SK-N-SH (cell line): ENCODE measurements at regions not wholly inside any gene's neighbourhood (a gene's known extent, or its start where the extent isn't known, plus 50 kb on each side); places are given as distances from the start of the nearest gene placed in this dataset.

ENCODE experiments used
- CTCF ChIA-PET: fragments of 300-600, 350-600 bp; formaldehyde crosslinking; extraction: SDS; loops from one replicate; lab custom pipeline; 2021; lab: Yijun Ruan, JAX
- POLR2A ChIA-PET: fragments of 350-600 bp; sonication (Branson Sonifier 250); formaldehyde crosslinking; extraction: SDS; loops from one replicate; lab custom pipeline; 2020; ENCODE audit warnings: antibody characterized with exemption, inconsistent platforms; lab: Yijun Ruan, JAX
- DNase-seq: peaks from one replicate; pipeline ENCODE4 v3.0.0; 2012
- H2AFZ ChIP-seq: fragments of 200-600 bp; sonication (generic); 2 replicates; pipeline ENCODE4 v1.8.1; 2016; ENCODE audit warnings: antibody characterized with exemption, mild to moderate bottlenecking, low read depth
- H3F3A ChIP-seq: fragments of 200-600 bp; sonication (generic); replicated peaks from 2 replicates; pipeline ENCODE3; 2016; ENCODE audit warnings: antibody characterized with exemption, mild to moderate bottlenecking; ENCODE audit not compliant: insufficient read depth
- H3K27ac ChIP-seq, 2 experiments: fragments of 200-500 bp in 1 of 2; fragments of 200-600 bp in 1 of 2; sonication (Bioruptor generic) in 1 of 2; sonication (generic), shearing (Covaris generic) in 1 of 2; 2 replicates each; pipeline versions ENCODE4 v1.5.1 to v1.6.1; 2014 to 2016; ENCODE audit warnings: low read depth in 2 of 2, inconsistent platforms in 1 of 2, low read length in 1 of 2, mild to moderate bottlenecking in 1 of 2, mixed read lengths in 1 of 2
- H3K27me3 ChIP-seq: fragments of 200-600 bp; sonication (generic), shearing (Covaris generic); 2 replicates; pipeline ENCODE4 v1.6.1; 2016; ENCODE audit warnings: mixed run types; ENCODE audit not compliant: insufficient read depth
- H3K36me3 ChIP-seq, 2 experiments: fragments of 200-500 bp in 1 of 2; fragments of 200-600 bp in 1 of 2; sonication (Bioruptor generic) in 1 of 2; sonication (generic) in 1 of 2; replicated peaks in 1 of 2; 2 replicates each; pipeline versions ENCODE3 to v1.5.1; 2014 to 2016; ENCODE audit warnings: low read length in 1 of 2, mild to moderate bottlenecking in 1 of 2; ENCODE audit not compliant: insufficient read depth in 2 of 2, control insufficient read depth in 1 of 2
- H3K4me1 ChIP-seq, 2 experiments: fragments of 200-500 bp in 1 of 2; fragments of 200-600 bp in 1 of 2; sonication (Bioruptor generic) in 1 of 2; sonication (generic), shearing (Covaris generic) in 1 of 2; 2 replicates each; pipeline versions ENCODE4 v1.5.1 to v1.6.1; 2014 to 2016; ENCODE audit warnings: low read depth in 1 of 2, low read length in 1 of 2, mixed run types in 1 of 2; ENCODE audit not compliant: insufficient read depth in 2 of 2, control insufficient read depth in 1 of 2
- H3K4me2 ChIP-seq: fragments of 200-600 bp; sonication (generic), shearing (Covaris generic); 2 replicates; pipeline ENCODE4 v1.6.1; 2017; ENCODE audit warnings: mixed run types
- H3K4me3 ChIP-seq, 2 experiments: fragments of 200-500 bp in 1 of 2; fragments of 200-600 bp in 1 of 2; sonication (Bioruptor generic) in 1 of 2; sonication (generic), shearing (Covaris generic) in 1 of 2; 2 replicates each; pipeline versions ENCODE4 v1.5.1 to v1.8.1; 2014 to 2016; ENCODE audit warnings: low read depth in 2 of 2, inconsistent platforms in 1 of 2, low read length in 1 of 2, mild to moderate bottlenecking in 1 of 2, mixed read lengths in 1 of 2, moderate library complexity in 1 of 2
- H3K79me2 ChIP-seq: fragments of 200-600 bp; sonication (generic); 2 replicates; pipeline ENCODE4 v1.8.1; 2017; ENCODE audit warnings: mild to moderate bottlenecking; ENCODE audit not compliant: insufficient read depth
- H3K9ac ChIP-seq: fragments of 200-600 bp; sonication (generic); 2 replicates; pipeline ENCODE4 v1.6.1; 2017; ENCODE audit warnings: mixed run types
- H3K9me2 ChIP-seq: fragments of 200-600 bp; sonication (generic); 2 replicates; pipeline ENCODE4 v1.6.1; 2017; ENCODE audit warnings: mixed run types
- H3K9me3 ChIP-seq: fragments of 200-600 bp; sonication (generic); 2 replicates; pipeline ENCODE4 v1.6.1; 2017; ENCODE audit warnings: mixed run types, mild to moderate bottlenecking, moderate library complexity
- H4K20me1 ChIP-seq: fragments of 200-600 bp; sonication (generic); 2 replicates; pipeline ENCODE4 v1.6.1; 2017; ENCODE audit warnings: mild to moderate bottlenecking, mixed run types; ENCODE audit not compliant: insufficient read depth
- CHD2 ChIP-seq: fragments of 150-350 bp; IDR thresholded peaks from 2 replicates; pipeline ENCODE4 v1.6.1; 2018; ENCODE audit warnings: low read length; ENCODE audit not compliant: partially characterized antibody
- ELF1 ChIP-seq: IDR thresholded peaks from 2 replicates; pipeline ENCODE4 v1.4.0; 2012
- EZH2phosphoT487 ChIP-seq: fragments of 200-600 bp; sonication (generic); IDR thresholded peaks from 2 replicates; pipeline ENCODE4 v1.6.1; 2017; ENCODE audit warnings: low read depth, mixed run types, mild to moderate bottlenecking, antibody characterized with exemption, moderate library complexity, borderline replicate concordance
- FOSL2 ChIP-seq: IDR thresholded peaks from 2 replicates; pipeline ENCODE4 v1.4.0; 2012; ENCODE audit warnings: low read depth, mild to moderate bottlenecking, moderate library complexity, borderline replicate concordance
- FOXM1 ChIP-seq: IDR thresholded peaks from 2 replicates; pipeline ENCODE4 v1.4.0; 2012; ENCODE audit warnings: low read depth, mild to moderate bottlenecking
- GABPA ChIP-seq: IDR thresholded peaks from 2 replicates; pipeline ENCODE4 v1.4.0; 2012; ENCODE audit warnings: low read depth, mild to moderate bottlenecking
- GATA2 ChIP-seq: sonication (generic); formaldehyde crosslinking; IDR thresholded peaks from 2 replicates; pipeline ENCODE4 v1.5.0; 2020; ENCODE audit warnings: mild to moderate bottlenecking, missing genetic modification reagents
- JUND ChIP-seq: IDR thresholded peaks from 2 replicates; pipeline ENCODE4 v1.4.0; 2012
- MXI1 ChIP-seq: IDR thresholded peaks from 2 replicates; pipeline ENCODE4 v1.6.1; 2012; ENCODE audit warnings: mild to moderate bottlenecking, low read depth, low read length, improper control_type of control experiment
- NFIC ChIP-seq: IDR thresholded peaks from 2 replicates; pipeline ENCODE4 v1.4.0; 2012; ENCODE audit warnings: borderline replicate concordance
- NRF1 ChIP-seq: IDR thresholded peaks from 2 replicates; pipeline ENCODE4 v1.6.1; 2012; ENCODE audit warnings: low read depth, mild to moderate bottlenecking, low read length
- POLR2AphosphoS5 ChIP-seq: IDR thresholded peaks from 2 replicates; pipeline ENCODE4 v1.6.1; 2012; ENCODE audit warnings: low read depth, low read length
- RAD21 ChIP-seq: IDR thresholded peaks from 2 replicates; pipeline ENCODE4 v1.6.1; 2012; ENCODE audit warnings: mild to moderate bottlenecking, low read length
- RCOR1 ChIP-seq: fragments of 150-350 bp; IDR thresholded peaks from 2 replicates; pipeline ENCODE4 v1.6.1; 2017; ENCODE audit warnings: antibody characterized with exemption, low read length
- RFX5 ChIP-seq: IDR thresholded peaks from 2 replicates; pipeline ENCODE4 v1.6.1; 2012; ENCODE audit warnings: mild to moderate bottlenecking, improper control_type of control experiment, low read length
- RXRA ChIP-seq: IDR thresholded peaks from 2 replicates; pipeline ENCODE4 v1.4.0; 2012; ENCODE audit warnings: low read depth, mild to moderate bottlenecking, borderline replicate concordance
- TAF1 ChIP-seq: IDR thresholded peaks from 2 replicates; pipeline ENCODE4 v1.6.1; 2012; ENCODE audit warnings: low read depth, mild to moderate bottlenecking, low read length, moderate library complexity, borderline replicate concordance
- TCF12 ChIP-seq: IDR thresholded peaks from 2 replicates; pipeline ENCODE4 v1.4.0; 2012
- YY1 ChIP-seq: IDR thresholded peaks from 2 replicates; pipeline ENCODE4 v1.4.0; 2012; ENCODE audit warnings: low read depth, mild to moderate bottlenecking
- WGBS: methylation state at CpG from one replicate; pipeline ENCODE4 v1.1.6; 2017; ENCODE audit warnings: low lambda C conversion rate; 5-methylcytosine and 5-hydroxymethylcytosine counted together
- TF ChIP-seq, protein P1 (sequence below): fragments of 150-350 bp; IDR thresholded peaks from 2 replicates; pipeline ENCODE4 v1.6.1; 2016; ENCODE audit warnings: mild to moderate bottlenecking, low read depth, low read length
- TF ChIP-seq, protein P2 (sequence below): fragments of 200-600 bp; sonication (generic); IDR thresholded peaks from 2 replicates; pipeline ENCODE4 v1.6.1; 2017; ENCODE audit warnings: antibody characterized with exemption, mild to moderate bottlenecking, moderate library complexity
- TF ChIP-seq, protein P3 (sequence below): fragments of 150-350 bp; IDR thresholded peaks from 2 replicates; pipeline ENCODE4 v1.6.1; 2017; ENCODE audit warnings: antibody characterized with exemption, low read length, low read depth, borderline replicate concordance
- TF ChIP-seq, protein P4 (sequence below): IDR thresholded peaks from 2 replicates; pipeline ENCODE4 v1.4.0; 2012; ENCODE audit warnings: low read depth, borderline replicate concordance

DNA sequence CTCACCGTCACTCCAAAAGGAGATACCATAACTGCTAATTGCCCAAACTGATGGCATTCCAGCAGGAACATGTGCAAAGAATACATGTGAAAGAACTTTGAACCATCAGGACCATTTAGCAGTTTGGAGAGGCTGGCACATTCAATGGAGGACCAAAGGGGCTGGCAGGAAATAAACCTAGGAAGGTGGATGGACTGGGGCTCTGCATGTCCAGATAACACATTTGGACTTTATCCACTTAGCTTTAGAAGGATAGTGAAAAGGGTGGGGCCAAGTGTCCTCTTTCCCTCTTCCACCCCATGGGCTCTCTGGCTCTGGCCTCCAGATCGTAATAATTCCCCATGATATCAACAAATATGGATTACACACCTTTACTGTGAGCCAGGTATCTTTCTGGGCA lies 58.8 kb upstream of the CALM2 start:
- Histone ChIP-seq H3K27ac (no peak overlapping the region), H3K4me2 (no peak overlapping the region), H3K9me2 (no peaks in the 10 kb centered on the region), H3K9me3 (no peaks in the 10 kb centered on the region), H3K36me3 (no peaks in the 10 kb centered on the region), H3K4me1 (peaks cover 17 to 43% of the 10 kb centered on the region in 2 experiments), H3K79me2 (no peaks in the 10 kb centered on the region), H2AFZ (no peak overlapping the region), H3K27me3 (no peaks in the 10 kb centered on the region), H3K9ac (no peak overlapping the region), H3F3A (no peaks in the 10 kb centered on the region), H3K4me3 (no peak overlapping the region), H4K20me1 (no peaks in the 10 kb centered on the region)
- TF ChIP-seq GATA2 (CRISPR knock-in tag) (no peak), ELF1 (no peak), FOXM1 (no peak), YY1 (no peak), RFX5 (no peak), RAD21 (no peak), EZH2phosphoT487 (no peak), FOSL2 (no peak), NFIC (no peak), POLR2AphosphoS5 (no peak), RXRA (no peak), TAF1 (no peak), JUND (no peak), RCOR1 (no peak), NRF1 (no peak), CHD2 (no peak), MXI1 (no peak)
- TF ChIP-seq, protein P1, sequence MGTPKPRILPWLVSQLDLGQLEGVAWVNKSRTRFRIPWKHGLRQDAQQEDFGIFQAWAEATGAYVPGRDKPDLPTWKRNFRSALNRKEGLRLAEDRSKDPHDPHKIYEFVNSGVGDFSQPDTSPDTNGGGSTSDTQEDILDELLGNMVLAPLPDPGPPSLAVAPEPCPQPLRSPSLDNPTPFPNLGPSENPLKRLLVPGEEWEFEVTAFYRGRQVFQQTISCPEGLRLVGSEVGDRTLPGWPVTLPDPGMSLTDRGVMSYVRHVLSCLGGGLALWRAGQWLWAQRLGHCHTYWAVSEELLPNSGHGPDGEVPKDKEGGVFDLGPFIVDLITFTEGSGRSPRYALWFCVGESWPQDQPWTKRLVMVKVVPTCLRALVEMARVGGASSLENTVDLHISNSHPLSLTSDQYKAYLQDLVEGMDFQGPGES, result no peak
- 88% methylated on average over 2 of the region's 2 CpGs for WGBS
- CTCF ChIA-PET, result interaction anchor here (0.8 to 1.1 kb wide), 3 partner anchors 9 to 38 kb away, joined by 3 to 4 read pairs (median 3); no protein-coding TSS in a partner anchor
- no peak for DNase-seq
- POLR2A ChIA-PET, result no interaction called here

DNA sequence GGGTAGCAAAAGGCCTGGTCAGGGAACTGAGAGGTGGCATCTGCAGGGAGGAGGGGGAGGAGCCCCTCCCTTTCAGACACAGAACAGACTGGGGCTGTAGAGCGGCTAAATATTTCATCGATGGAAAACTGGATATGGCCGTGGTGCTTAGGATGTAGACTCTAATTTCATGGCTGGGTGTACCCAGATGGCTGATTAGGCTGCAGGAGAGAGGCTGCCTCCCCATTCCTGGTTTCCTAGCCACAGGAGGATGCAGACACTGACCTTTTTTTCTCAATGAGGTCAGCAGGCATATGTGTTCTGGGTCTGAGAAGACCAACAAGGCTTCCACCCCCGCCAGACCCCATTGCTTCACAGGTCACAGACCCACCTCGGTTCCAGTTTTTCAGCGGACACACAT lies 58.1 kb upstream of the CALM2 start:
- Histone ChIP-seq H3K9me3 (no peaks in the 10 kb centered on the region), H3K9ac (no peak overlapping the region), H3K36me3 (no peaks in the 10 kb centered on the region), H4K20me1 (no peaks in the 10 kb centered on the region), H3K9me2 (no peaks in the 10 kb centered on the region), H3K79me2 (no peaks in the 10 kb centered on the region), H3F3A (no peaks in the 10 kb centered on the region), H3K27ac (no peak overlapping the region), H2AFZ (no peak overlapping the region), H3K27me3 (no peaks in the 10 kb centered on the region), H3K4me3 (no peak overlapping the region), H3K4me2 (no peak overlapping the region), H3K4me1 (peaks cover 16 to 36% of the 10 kb centered on the region in 2 experiments)
- ChIA-PET CTCF (interaction anchor here (0.8 to 1.1 kb wide), 3 partner anchors 8 to 39 kb away, joined by 3 to 4 read pairs (median 3); no protein-coding TSS in a partner anchor), POLR2A (no interaction called here)
- WGBS, result 76% methylated on average over 6 of the region's 6 CpGs
- TF ChIP-seq TCF12 (no peak), MXI1 (no peak), EZH2phosphoT487 (no peak), RAD21 (no peak), TAF1 (no peak), GABPA (no peak), JUND (no peak), RFX5 (no peak), GATA2 (CRISPR knock-in tag) (no peak)
- TF ChIP-seq, protein P2, sequence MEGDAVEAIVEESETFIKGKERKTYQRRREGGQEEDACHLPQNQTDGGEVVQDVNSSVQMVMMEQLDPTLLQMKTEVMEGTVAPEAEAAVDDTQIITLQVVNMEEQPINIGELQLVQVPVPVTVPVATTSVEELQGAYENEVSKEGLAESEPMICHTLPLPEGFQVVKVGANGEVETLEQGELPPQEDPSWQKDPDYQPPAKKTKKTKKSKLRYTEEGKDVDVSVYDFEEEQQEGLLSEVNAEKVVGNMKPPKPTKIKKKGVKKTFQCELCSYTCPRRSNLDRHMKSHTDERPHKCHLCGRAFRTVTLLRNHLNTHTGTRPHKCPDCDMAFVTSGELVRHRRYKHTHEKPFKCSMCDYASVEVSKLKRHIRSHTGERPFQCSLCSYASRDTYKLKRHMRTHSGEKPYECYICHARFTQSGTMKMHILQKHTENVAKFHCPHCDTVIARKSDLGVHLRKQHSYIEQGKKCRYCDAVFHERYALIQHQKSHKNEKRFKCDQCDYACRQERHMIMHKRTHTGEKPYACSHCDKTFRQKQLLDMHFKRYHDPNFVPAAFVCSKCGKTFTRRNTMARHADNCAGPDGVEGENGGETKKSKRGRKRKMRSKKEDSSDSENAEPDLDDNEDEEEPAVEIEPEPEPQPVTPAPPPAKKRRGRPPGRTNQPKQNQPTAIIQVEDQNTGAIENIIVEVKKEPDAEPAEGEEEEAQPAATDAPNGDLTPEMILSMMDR, result no peak
- TF ChIP-seq, protein P3, sequence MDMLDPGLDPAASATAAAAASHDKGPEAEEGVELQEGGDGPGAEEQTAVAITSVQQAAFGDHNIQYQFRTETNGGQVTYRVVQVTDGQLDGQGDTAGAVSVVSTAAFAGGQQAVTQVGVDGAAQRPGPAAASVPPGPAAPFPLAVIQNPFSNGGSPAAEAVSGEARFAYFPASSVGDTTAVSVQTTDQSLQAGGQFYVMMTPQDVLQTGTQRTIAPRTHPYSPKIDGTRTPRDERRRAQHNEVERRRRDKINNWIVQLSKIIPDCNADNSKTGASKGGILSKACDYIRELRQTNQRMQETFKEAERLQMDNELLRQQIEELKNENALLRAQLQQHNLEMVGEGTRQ, result no peak
- TF ChIP-seq, protein P4, sequence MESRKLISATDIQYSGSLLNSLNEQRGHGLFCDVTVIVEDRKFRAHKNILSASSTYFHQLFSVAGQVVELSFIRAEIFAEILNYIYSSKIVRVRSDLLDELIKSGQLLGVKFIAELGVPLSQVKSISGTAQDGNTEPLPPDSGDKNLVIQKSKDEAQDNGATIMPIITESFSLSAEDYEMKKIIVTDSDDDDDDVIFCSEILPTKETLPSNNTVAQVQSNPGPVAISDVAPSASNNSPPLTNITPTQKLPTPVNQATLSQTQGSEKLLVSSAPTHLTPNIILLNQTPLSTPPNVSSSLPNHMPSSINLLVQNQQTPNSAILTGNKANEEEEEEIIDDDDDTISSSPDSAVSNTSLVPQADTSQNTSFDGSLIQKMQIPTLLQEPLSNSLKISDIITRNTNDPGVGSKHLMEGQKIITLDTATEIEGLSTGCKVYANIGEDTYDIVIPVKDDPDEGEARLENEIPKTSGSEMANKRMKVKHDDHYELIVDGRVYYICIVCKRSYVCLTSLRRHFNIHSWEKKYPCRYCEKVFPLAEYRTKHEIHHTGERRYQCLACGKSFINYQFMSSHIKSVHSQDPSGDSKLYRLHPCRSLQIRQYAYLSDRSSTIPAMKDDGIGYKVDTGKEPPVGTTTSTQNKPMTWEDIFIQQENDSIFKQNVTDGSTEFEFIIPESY, result no peak
- DNase-seq, result no peak
